Inflammatory macrophage (primary cell): ENCODE measurements at regions not wholly inside any gene's neighbourhood (a gene's known extent, or its start where the extent isn't known, plus 50 kb on each side); places are given as distances from the start of the nearest gene placed in this dataset.
A peak's percentile ranks its signal among the peaks of the same experiment; 100 is the strongest.

ENCODE experiments used
- DNase-seq, 2 donors: peaks; one replicate each; pipeline ENCODE4 v3.0.0-alpha.2; 2020 to 2022

- peak; percentile 14 to 49 for DNase-seq
Observed at GRCh38 chr12:67155863-67156262, 113.3 kb upstream of the CAND1 start.

GRCh38 chr12:67161322-67161918 is 107.7 kb upstream of the CAND1 start:
- DNase-seq: peak; percentile 47 to 50

GRCh38 chr12:67173258-67173657 is 95.9 kb upstream of the CAND1 start:
- no peak for DNase-seq

- DNase-seq: no peak
Observed at GRCh38 chr12:67182551-67182950, 86.6 kb upstream of the CAND1 start.

GRCh38 chr12:67193704-67194103 is 75.5 kb upstream of the CAND1 start:
- peak in 1 of 2 donors; percentile 11 for DNase-seq

GRCh38 chr12:67200386-67200785 is 68.8 kb upstream of the CAND1 start:
- no peak for DNase-seq

- DNase-seq: no peak
Observed at GRCh38 chr12:67202011-67202677, 67.0 kb upstream of the CAND1 start.

- no peak for DNase-seq
Observed at GRCh38 chr12:67202678-67203012, 66.5 kb upstream of the CAND1 start.

- DNase-seq: no peak
Observed at GRCh38 chr12:67208281-67209067, 60.7 kb upstream of the CAND1 start.

GRCh38 chr12:67211029-67211428 is 58.1 kb upstream of the CAND1 start:
- DNase-seq: no peak

- DNase-seq: no peak
Observed at GRCh38 chr12:67211494-67211893, 57.7 kb upstream of the CAND1 start.

- DNase-seq: no peak
Observed at GRCh38 chr12:67217647-67218046, 51.5 kb upstream of the CAND1 start.
